Caki2 (cell line): ENCODE measurements at regions not wholly inside any gene's neighbourhood (a gene's known extent, or its start where the extent isn't known, plus 50 kb on each side); places are given as distances from the start of the nearest gene placed in this dataset.
"Not testable (repeated sequence)": the region's sequence is repeated elsewhere in the genome, so short reads cannot be mapped to it uniquely, and the experiment has no call there.

Experiments used
- DNase-seq: peaks from one replicate; pipeline ENCODE4 v3.0.0-alpha.2; 2015; ENCODE audit warnings: low read depth
- in situ Hi-C: cut with HindIII; loops from 2 replicates; pipeline ENCODE4 v1.10.0; 2016; ENCODE audit warnings: low sequenced_read_pairs, low pct_unique_long_range_greater_than_20kb, mixed read lengths

DNA sequence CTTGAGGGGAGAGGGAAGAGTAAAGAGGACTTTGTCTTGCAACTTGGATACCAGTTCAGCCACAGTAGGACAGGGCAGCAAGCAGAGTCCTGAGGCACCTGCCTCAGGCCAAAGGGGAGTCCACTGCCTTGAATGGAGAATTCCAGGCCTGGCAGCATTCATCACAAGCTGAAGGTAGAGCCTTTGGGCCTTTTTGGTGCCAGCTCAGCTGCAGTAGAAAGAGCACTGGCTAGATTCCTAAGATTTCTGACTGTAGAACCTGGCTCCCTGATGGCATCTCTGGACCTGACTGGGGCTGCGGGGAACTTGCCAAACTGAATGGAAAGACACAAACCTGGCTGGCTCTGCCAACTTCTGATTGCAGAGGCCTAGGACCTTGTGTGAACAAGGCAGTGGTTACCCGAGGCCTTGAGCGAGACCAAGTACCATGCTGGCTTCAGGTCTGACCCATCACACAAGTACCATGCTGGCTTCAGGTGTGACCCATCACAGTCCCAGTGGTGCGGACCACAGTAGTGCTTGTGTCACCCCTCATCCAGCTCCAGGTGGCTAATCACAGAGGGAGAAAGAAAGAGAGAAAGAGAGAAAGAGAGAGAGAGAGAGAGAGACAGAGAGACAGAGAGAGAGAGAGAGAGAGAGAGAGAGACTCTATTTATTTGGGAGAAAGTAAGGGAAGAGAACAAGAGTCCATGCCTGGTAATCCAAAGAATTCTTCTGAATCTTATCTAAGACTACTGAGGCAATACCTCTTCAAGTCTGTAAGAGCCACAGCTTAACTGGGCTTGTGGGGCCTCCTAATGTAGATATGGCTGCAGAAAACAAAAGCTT lies 137.6 kb upstream of the SPIN4 start:
- DNase-seq = no peak
- in situ Hi-C loops = no loop called here

DNA sequence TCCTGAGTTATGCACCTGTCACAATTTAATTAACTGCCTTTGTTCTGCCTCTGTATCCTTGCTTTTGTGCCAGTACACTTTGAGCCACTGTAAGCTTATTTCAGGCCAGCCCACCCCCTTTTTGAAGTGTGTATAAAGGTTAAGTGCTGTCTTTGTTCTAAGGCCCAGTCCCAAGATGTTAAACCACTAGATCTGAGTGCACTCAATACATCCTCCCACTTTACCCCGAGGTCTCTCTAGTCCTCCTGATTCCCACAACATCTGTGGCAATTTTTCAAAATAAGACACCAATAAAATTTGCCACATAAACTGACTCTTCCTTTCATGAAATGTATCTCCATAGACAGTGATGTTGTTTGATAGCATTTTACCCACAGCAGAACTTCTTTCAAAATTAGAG lies 124.1 kb upstream of the SPIN4 start:
- in situ Hi-C loops = no loop called here
- DNase-seq = peak; percentile 6

DNA sequence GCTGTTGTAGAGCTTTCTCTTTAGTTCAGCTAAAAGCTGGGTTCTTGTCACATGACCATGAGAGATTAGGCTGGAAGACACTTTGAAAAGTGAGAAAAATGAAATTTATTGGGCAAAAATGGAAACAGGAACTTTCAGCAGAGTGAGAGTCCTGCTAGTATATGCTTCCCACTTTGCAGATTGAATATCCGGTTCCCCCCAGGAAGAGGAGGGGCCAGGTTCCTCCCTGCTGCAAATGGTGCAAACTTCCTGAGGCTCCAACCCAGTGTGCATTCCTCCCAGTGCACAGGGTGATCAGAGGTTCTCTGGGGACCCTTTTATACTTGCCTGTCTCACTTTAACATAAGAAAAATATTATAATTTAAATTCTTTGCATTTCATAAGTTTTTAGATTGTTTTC lies 119.9 kb upstream of the SPIN4 start:
- DNase-seq = no peak
- in situ Hi-C loops = no loop called here

DNA sequence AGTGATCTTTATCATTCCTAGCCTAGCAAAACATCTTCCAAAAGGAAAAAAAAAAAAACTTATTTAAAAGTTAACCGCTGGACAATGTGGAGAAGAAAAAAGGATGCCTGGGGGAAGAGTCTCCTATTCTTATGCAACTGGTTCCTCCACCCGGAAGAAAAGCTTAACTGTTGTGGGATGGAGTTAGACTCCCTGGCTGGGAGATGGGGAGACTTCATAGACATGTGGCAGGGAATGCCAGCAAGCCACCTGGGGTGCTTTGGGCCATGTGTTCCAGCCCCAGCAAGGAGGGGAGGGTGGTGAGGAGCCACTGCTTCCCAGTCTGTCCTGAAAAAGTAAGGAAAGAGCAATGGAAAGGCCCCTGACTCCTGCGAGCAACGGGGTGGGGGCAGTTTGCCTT lies 119.4 kb upstream of the SPIN4 start:
- DNase-seq = no peak
- in situ Hi-C loops = no loop called here

DNA sequence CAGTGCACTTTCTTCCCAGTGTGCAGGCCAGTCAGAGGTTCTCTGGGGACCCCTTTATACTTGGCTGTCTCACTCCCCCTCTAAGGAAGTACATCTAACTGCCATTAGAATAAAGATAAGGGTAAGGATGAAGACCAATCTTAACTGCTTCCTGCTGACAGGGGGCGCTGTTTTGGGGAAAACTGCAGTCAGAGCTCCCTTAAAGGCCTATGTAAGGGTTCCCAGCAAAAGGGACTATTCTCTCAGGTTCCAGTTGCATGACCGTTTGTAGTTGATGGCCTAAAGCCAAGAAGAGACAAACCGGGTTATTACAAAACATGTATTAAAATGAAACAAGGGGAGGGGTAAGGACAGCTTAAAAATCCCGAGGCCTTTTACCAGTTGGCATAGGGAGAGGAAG lies 115.6 kb upstream of the SPIN4 start:
- in situ Hi-C loops = no loop called here

DNA sequence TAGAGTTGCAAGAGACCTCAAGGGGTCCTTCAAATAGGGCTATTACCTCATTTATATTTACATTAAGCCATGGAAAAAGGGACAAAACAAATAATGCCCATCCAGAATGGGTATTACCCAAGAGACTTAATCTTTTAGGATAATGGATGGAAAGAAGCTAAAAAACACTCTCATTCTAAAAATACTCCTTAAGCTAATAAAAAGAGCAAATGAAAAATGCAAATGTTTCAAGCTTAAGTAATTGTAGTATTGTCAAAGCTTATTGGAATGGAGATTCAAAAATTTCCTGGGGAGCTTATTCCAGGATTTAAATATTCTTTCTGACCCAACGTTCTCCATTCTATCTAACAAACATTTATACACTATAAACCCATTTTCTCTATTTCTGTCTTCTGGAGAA lies 107.8 kb upstream of the SPIN4 start:
- DNase-seq = no peak
- in situ Hi-C loops = no loop called here

More for the DNA sequence above, 115.6 kb upstream of the SPIN4 start:
- DNase-seq = no peak

DNA sequence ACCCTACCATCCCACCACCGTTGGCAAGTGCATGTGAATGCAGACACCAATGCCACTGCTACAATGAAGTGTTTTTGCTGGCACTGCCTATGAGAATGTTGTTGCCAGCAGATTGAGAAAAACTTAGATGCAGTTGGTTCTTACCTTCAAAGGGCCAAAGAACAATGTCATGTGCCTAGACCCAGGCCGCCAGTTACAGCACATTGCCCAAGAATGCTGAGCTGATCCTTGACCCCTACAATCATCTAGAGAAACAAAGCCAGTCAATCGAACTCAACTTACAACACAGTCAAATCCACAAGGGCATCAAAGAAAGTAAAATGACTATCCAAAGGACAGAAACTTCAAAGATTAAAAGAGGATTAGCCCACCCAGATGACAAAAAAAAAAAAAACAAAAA lies 102.4 kb upstream of the SPIN4 start:
- no peak for DNase-seq
- in situ Hi-C loops = no loop called here

DNA sequence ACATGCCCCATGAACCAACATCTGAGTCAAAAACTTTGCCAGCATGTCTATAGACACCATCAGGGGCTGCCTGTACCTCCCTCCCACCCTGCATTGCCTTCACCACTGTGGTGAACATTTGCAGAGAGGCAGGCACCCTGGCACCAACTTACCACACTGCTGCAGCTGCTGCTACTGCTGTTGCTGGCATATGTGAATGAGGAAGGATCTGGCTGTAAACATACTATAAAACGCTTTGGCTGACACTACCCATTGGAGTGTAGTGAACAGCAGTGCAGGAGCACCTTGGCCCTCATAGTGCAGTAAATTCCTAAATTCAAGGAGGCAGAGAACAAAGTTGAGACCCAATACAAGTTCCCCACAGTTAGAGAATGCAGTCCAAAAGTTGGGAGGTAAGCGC lies 90.6 kb upstream of the SPIN4 start:
- in situ Hi-C loops = no loop called here
- DNase-seq = no peak

DNA sequence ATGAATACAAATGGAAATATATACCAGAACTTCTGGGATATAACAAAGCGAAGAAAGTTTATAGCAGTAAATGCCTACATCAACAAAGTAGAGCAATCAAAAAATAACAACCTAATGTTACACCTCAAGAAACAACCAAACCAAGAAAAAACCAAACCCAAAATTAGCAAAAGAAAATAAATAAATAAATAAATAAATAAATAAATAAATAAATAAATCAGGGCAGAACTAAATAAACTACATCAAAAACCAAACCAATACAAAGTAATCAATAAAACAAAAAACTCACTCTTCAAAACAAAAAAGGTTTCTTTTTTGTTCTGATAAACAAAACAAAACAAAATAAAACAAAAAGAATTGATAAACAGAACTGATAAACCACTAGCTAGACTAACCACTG lies 88.4 kb upstream of the SPIN4 start:
- no peak for DNase-seq
- in situ Hi-C loops = no loop called here

DNA sequence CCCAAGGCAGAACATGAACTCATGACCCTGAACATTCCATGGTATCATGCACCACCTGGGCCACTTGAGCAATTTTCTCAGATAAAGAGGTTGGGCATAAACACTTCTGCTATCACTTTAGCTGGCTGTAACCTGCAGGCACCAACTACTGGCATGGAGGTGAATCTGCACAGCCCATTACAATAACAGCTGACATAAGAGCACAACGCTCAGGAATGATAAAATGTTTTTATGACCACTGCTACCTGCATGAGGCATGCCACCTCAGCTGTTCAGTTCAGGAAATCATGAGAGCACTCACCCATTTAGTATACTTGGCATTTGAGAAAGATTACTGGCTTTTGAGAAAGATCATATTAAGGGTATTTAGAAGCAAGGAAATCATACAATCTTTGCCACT lies 85.7 kb upstream of the SPIN4 start:
- in situ Hi-C loops = no loop called here
- no peak for DNase-seq

DNA sequence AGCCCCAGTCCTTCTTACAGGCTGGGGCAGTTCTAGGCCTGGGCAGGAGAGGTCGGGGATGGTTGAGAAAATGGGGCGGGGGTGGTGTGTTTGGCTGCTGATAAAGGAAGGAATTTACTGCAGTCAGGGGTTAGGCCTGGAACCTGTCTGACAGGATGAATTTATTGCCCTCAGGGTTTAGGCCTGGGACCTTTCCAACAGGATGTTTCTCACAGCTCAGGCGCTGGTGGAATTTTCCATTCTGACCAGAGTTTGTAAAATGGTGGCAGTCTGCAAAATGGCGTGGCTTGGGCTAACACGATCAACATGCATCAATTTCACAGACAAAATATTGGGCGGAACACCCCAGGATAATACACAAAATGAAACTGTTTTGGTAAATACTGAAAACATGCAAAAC lies 83.5 kb upstream of the SPIN4 start:
- in situ Hi-C loops = no loop called here
- no peak for DNase-seq

DNA sequence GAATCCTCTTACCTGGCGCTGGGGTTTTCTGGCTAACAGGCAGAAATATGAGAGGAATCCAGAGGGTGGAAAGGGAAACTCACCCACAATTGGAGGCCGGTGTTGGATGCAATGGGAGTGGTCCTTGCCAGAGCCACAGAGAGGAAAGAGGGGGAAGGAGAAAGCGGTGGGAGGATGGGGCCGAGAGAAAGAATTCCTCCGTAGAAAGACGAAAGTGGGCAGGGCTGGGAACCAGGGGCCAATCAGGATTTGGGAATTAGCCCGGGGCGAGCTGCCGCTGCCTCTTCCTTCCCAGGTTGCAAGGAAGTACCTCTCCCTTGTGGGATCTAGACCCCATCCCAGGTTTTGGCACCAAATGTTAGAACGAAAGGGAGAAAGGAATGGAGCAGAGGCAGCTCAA lies 83.1 kb upstream of the SPIN4 start:
- in situ Hi-C loops = no loop called here

DNA sequence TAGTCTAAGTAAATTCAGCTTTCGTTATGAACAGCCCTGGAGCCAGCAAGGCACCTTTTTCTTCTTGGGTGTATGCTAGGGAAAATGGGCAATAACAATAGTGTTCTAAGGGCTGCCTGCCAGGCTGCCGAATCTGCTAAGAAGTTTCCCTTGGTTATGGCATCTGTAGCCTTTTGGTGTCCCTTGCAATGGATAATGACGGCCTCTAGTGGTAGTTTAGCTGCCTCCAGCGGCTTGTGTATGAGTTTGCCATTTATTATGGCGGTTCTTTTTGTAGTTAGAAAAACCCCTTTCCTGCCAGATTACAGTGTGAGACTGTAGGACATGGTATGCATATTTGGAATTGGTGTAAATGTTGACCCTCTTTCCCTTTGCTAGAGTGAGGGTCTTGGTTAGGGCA lies 78.9 kb upstream of the SPIN4 start:
- no peak for DNase-seq
- in situ Hi-C loops = no loop called here

More for the DNA sequence above, 83.1 kb upstream of the SPIN4 start:
- DNase-seq = no peak

DNA sequence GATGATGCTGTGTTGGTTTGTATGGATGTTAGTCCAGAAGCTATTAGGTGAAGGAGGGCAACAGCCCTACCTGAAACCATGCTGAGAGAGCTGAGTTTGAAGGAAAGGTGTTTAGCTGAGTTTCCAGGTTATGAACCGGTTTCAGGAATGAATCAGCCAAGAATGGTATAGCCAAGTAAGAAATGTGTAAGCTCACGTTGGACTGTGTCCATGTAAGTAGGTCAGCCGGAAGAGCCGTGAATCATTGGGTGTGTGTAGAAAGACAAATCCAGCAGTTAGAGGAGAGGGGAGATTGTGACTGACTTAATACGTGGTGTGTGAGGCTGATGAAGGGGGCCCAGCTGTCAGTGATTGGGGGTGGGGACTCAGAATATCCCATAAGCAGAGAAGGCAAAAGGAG lies 77.2 kb upstream of the SPIN4 start:
- no peak for DNase-seq
- in situ Hi-C loops = no loop called here

DNA sequence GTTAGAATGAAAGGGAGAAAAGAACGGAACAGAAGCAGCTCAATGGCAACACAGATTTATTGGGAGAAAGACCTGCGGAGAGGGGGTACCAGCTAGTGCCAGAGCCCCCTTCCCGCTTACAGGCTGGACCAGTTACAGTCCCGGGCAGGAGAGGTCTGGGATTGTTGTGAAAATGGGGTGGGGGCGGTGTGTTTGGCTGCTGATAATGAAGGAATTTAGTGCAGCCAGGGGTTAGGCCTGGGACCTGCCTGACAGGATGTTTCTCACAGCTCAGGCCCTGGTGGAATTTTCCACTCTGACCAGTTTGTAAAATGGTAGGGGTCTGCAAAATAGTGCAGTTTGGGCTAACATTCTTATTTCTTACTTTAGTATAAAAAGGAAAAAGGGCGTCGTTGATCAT lies 75.4 kb upstream of the SPIN4 start:
- DNase-seq = no peak
- in situ Hi-C loops = no loop called here

DNA sequence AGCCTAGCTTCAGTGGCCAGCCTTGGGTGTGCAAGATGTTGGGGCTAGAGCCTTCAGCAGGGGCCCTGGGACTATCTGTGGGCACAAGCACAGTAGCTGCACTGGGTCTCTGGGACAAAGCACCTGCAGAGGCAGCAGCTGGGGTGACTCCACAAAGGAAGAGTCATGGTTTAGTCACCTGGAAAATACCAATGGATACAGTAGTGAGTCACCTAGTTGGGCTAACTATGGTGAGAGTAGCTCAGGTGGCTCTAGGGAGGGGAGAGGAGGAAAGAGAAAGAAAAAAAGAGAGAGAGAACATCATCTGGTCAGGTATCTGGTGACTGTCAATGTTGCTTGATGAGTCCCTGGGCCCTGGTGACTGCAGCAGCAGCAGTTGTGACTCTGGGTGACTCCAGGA lies 72.9 kb upstream of the SPIN4 start:
- in situ Hi-C loops = no loop called here
- DNase-seq = peak; percentile 25

DNA sequence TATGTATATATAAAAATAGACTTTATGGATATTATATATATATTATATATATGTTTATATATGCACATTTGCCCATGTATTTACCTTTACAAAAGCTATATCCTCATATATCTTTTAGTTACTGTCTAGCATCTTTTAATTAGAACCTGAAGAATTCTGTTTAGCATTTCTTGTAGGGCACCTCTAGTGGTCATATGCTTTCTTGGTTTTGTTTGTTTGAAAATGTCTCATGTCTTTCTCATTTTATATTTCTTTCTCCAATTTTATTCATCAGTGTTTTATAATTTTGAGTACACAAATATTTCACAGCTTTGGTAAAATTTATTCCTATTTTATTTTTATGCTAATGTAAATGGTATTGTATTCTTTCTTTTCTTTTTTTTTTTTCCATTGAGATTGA lies 70.3 kb upstream of the SPIN4 start:
- in situ Hi-C loops = no loop called here
- no peak for DNase-seq

DNA sequence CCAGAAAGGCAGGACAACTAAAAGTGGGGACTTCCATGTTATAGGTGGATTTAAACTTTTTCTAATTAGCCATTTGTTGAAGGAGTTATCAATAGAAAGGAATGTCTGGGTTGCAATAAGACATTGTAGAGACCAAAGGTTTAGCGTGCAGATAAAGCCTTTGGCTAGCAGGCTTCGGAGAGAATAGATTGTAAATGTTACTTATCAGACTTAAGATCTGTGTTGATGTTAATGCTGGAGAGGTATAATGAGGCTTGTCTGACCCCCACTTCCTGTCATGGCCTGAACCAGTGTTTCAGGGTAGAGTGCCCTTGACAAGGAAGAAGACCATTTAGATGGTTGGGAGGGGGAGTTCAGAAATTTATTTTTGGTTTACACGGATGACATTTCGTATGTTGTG lies 67.1 kb upstream of the SPIN4 start:
- no peak for DNase-seq
- in situ Hi-C loops = no loop called here

DNA sequence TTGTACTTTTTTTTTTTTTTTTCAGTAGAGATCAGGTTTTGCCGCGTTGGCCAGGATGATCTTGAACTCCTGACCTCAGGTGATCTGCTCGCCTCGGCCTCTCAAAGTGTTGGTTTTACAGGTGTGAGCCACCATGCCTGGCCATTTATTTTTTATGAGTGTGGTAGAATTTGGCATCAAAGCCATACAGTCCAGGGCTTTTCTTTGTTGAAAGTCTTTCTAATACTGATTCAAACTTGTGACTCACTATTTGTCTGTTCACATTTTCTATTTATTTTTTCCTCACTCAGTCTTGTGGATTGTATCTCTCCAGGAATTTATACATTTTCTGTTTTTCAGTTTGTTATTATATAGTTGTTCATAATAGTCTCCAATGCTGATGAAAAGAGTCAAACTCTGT lies 66.5 kb upstream of the SPIN4 start:
- in situ Hi-C loops = no loop called here
- no peak for DNase-seq

DNA sequence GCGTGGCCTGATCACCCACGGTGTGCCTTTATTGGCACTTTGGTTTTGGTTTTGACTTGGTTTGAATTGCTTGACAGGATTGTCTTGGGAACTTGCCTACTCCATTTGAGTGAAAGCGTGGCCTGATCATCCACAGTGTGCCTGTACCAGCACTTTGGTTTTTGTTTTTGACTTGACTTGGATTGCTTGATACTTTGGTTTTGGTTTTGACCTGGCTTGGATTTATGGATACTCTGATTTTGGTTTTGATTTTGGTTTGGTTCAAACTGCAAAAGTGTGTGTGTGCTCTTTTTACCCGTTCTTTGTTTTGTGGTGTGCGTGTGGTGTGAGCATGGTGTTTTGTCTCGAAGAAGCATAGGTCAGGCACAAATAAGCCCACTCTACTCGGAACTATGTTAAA lies 58.8 kb upstream of the SPIN4 start:
- in situ Hi-C loops, DNase-seq: not testable (repeated sequence)
